ENCODE measurements at regions not wholly inside any gene's neighbourhood (a gene's known extent, or its start where the extent isn't known, plus 50 kb on each side); places are given as distances from the start of the nearest gene placed in this dataset.

GRCh38 chr9:86500031-86500430 is 145.8 kb upstream of the TUT7 start:
- TF ChIP-seq EZH2 (IDR thresholded peaks at IDR 0.05; ENCODE audit: insufficient read depth, low read length) (no peak), CTCF (IDR thresholded peaks at IDR 0.05; ENCODE audit: insufficient read depth, low read depth, low read length) (no peak)
- Histone ChIP-seq H3K9ac (ENCODE audit: low read length) (no peak overlapping the region), H4K20me1 (ENCODE audit: insufficient read depth, low read length) (no peaks in the 10 kb centered on the region), H3K27ac (ENCODE audit: low read depth, low read length) (no peak overlapping the region), H3K4me1 (ENCODE audit: insufficient read depth, low read length) (peaks cover 10% of the 10 kb centered on the region), H3K9me3 (ENCODE audit: insufficient read depth, low read depth, low read length) (no peaks in the 10 kb centered on the region), H2AFZ (ENCODE audit: low read depth, low read length) (no peak overlapping the region), H3K27me3 (ENCODE audit: insufficient read depth, low read length) (no peaks in the 10 kb centered on the region), H3K79me2 (ENCODE audit: insufficient read depth, low read length) (no peaks in the 10 kb centered on the region), H3K36me3 (ENCODE audit: insufficient read depth, low read length) (no peaks in the 10 kb centered on the region), H3K4me3 (ENCODE audit: insufficient read depth, low read depth, low read length) (no peak overlapping the region), H3K4me2 (ENCODE audit: low read length) (no peak overlapping the region)
- Mint-ChIP-seq H3K27me3 (ENCODE audit: low read depth, unreplicated experiment) (no peaks in the 10 kb centered on the region), H3K9me3 (ENCODE audit: unreplicated experiment) (no peaks in the 10 kb centered on the region), H3K4me1 (ENCODE audit: low read depth, unreplicated experiment) (peaks cover 12% of the 10 kb centered on the region), H3K4me3 (ENCODE audit: unreplicated experiment) (no peak overlapping the region), H3K36me3 (ENCODE audit: low read depth, unreplicated experiment) (no peaks in the 10 kb centered on the region), H3K27ac (ENCODE audit: unreplicated experiment) (peak overlapping the region; percentile 29)
- DNase-seq (ENCODE audit: low read depth) = no peak
- peak; percentile 55 for FAIRE-seq

- H3K27ac ChIP-seq (ENCODE audit: low read depth, low read length) = no peak overlapping the region
- H3K36me3 ChIP-seq (ENCODE audit: insufficient read depth, low read length) = no peaks in the 10 kb centered on the region
- no peak overlapping the region for H3K4me2 ChIP-seq (ENCODE audit: low read length)
- H3K9ac ChIP-seq (ENCODE audit: low read length) = no peak overlapping the region
- no peaks in the 10 kb centered on the region for H3K79me2 ChIP-seq (ENCODE audit: insufficient read depth, low read length)
- no peak overlapping the region for H2AFZ ChIP-seq (ENCODE audit: low read depth, low read length)
- no peaks in the 10 kb centered on the region for H3K27me3 ChIP-seq (ENCODE audit: insufficient read depth, low read length)
- no peak overlapping the region for H3K4me3 ChIP-seq (ENCODE audit: insufficient read depth, low read depth, low read length)
- TF ChIP-seq EZH2 (IDR thresholded peaks at IDR 0.05; ENCODE audit: insufficient read depth, low read length) (no peak), CTCF (IDR thresholded peaks at IDR 0.05; ENCODE audit: insufficient read depth, low read depth, low read length) (no peak)
- H4K20me1 ChIP-seq (ENCODE audit: insufficient read depth, low read length) = no peaks in the 10 kb centered on the region
- peak; percentile 87 for FAIRE-seq
- Mint-ChIP-seq H3K27me3 (ENCODE audit: low read depth, unreplicated experiment) (no peaks in the 10 kb centered on the region), H3K27ac (ENCODE audit: unreplicated experiment) (no peak overlapping the region), H3K9me3 (ENCODE audit: unreplicated experiment) (no peaks in the 10 kb centered on the region), H3K4me3 (ENCODE audit: unreplicated experiment) (no peak overlapping the region), H3K36me3 (ENCODE audit: low read depth, unreplicated experiment) (no peaks in the 10 kb centered on the region), H3K4me1 (ENCODE audit: low read depth, unreplicated experiment) (peaks cover 5% of the 10 kb centered on the region)
- H3K9me3 ChIP-seq (ENCODE audit: insufficient read depth, low read depth, low read length) = no peaks in the 10 kb centered on the region
- peak; percentile 44 for DNase-seq (ENCODE audit: low read depth)
- H3K4me1 ChIP-seq (ENCODE audit: insufficient read depth, low read length) = no peaks in the 10 kb centered on the region
Measured at GRCh38 chr9:86494644-86495111, 140.5 kb upstream of the TUT7 start.

GRCh38 chr9:86491468-86492266 is 137.5 kb upstream of the TUT7 start:
- Mint-ChIP-seq H3K27ac (ENCODE audit: unreplicated experiment) (no peak overlapping the region), H3K27me3 (ENCODE audit: low read depth, unreplicated experiment) (no peaks in the 10 kb centered on the region), H3K9me3 (ENCODE audit: unreplicated experiment) (no peaks in the 10 kb centered on the region), H3K4me1 (ENCODE audit: low read depth, unreplicated experiment) (peaks cover 5% of the 10 kb centered on the region), H3K36me3 (ENCODE audit: low read depth, unreplicated experiment) (no peaks in the 10 kb centered on the region), H3K4me3 (ENCODE audit: unreplicated experiment) (no peak overlapping the region)
- DNase-seq (ENCODE audit: low read depth) = no peak
- Histone ChIP-seq H3K9me3 (ENCODE audit: insufficient read depth, low read depth, low read length) (no peaks in the 10 kb centered on the region), H3K4me3 (ENCODE audit: insufficient read depth, low read depth, low read length) (no peak overlapping the region), H3K36me3 (ENCODE audit: insufficient read depth, low read length) (no peaks in the 10 kb centered on the region), H3K4me2 (ENCODE audit: low read length) (no peak overlapping the region), H2AFZ (ENCODE audit: low read depth, low read length) (no peak overlapping the region), H3K9ac (ENCODE audit: low read length) (no peak overlapping the region), H3K27ac (ENCODE audit: low read depth, low read length) (no peak overlapping the region), H3K27me3 (ENCODE audit: insufficient read depth, low read length) (no peaks in the 10 kb centered on the region), H3K4me1 (ENCODE audit: insufficient read depth, low read length) (no peaks in the 10 kb centered on the region), H3K79me2 (ENCODE audit: insufficient read depth, low read length) (no peaks in the 10 kb centered on the region), H4K20me1 (ENCODE audit: insufficient read depth, low read length) (no peaks in the 10 kb centered on the region)
- no peak for FAIRE-seq
- TF ChIP-seq CTCF (IDR thresholded peaks at IDR 0.05; ENCODE audit: insufficient read depth, low read depth, low read length) (no peak), EZH2 (IDR thresholded peaks at IDR 0.05; ENCODE audit: insufficient read depth, low read length) (no peak)

Measured in astrocyte (in vitro differentiated cells and primary cell).